Panc1 (cell line): ENCODE measurements at regions not wholly inside any gene's neighbourhood (a gene's known extent, or its start where the extent isn't known, plus 50 kb on each side); places are given as distances from the start of the nearest gene placed in this dataset.

Source experiments
- ATAC-seq: fragments of 200-7000 bp; cut with Tn5 transposase; 2 replicates; pipeline ENCODE4 v1.9.1; 2020; ENCODE audit warnings: mild to moderate bottlenecking, moderate library complexity
- BruUV-seq: library from RNA; stranded (reverse); fragments of 400-500 nt; replicated peaks from 2 replicates; lab custom pipeline; 2021; lab: Mats Ljungman, UMichigan
- CTCF ChIA-PET: fragments of 300-600 bp; sonication (Branson Sonifier 250); formaldehyde crosslinking; loops from one replicate; lab custom pipeline; 2022; ENCODE audit warnings: antibody characterized with exemption; lab: Charles Lee
- POLR2A ChIA-PET: fragments of 300-600 bp; sonication (Branson Sonifier 250); formaldehyde crosslinking; loops from one replicate; lab custom pipeline; 2022; ENCODE audit warnings: antibody characterized with exemption; lab: Charles Lee
- DNase-seq: peaks from one replicate; pipeline ENCODE4 v3.0.0-alpha.2; 2010; ENCODE audit warnings: low read depth, low spot score
- H3K27ac ChIP-seq: 2 replicates; pipeline ENCODE4 v1.5.1; 2011; ENCODE audit warnings: mild to moderate bottlenecking, low read length, inconsistent platforms
- H3K27me3 ChIP-seq: fragments of 200-500 bp; sonication (Bioruptor generic); 2 replicates; pipeline ENCODE4 v1.6.0; 2014; ENCODE audit warnings: low read length, inconsistent platforms; ENCODE audit not compliant: control insufficient read depth, insufficient read depth
- H3K36me3 ChIP-seq: fragments of 200-500 bp; sonication (Bioruptor generic); 2 replicates; pipeline ENCODE4 v1.5.1; 2014; ENCODE audit warnings: inconsistent platforms, mild to moderate bottlenecking, low read length, moderate library complexity; ENCODE audit not compliant: control insufficient read depth, insufficient read depth
- H3K4me1 ChIP-seq: 2 replicates; pipeline ENCODE4 v1.5.1; 2011; ENCODE audit warnings: inconsistent platforms, mild to moderate bottlenecking, low read length, moderate library complexity; ENCODE audit not compliant: control insufficient read depth, insufficient read depth
- H3K4me3 ChIP-seq, 2 experiments: 2 replicates each; pipeline ENCODE4 v1.5.1; 2011 to 2012; ENCODE audit warnings: low read depth in 2 of 2, low read length in 2 of 2, mild to moderate bottlenecking in 2 of 2, inconsistent platforms in 1 of 2, moderate library complexity in 1 of 2
- H3K9me3 ChIP-seq: fragments of 200-500 bp; sonication (Bioruptor generic); 2 replicates; pipeline ENCODE4 v1.5.1; 2014; ENCODE audit warnings: low read depth, mild to moderate bottlenecking, inconsistent platforms, low read length, moderate library complexity; ENCODE audit not compliant: control insufficient read depth, insufficient read depth
- CTCF ChIP-seq: fragments of 450-650 bp; IDR thresholded peaks from 2 replicates; pipeline ENCODE4 v1.5.1; 2017; ENCODE audit warnings: mild to moderate bottlenecking
- REST ChIP-seq, 2 experiments: IDR thresholded peaks; 2 replicates each; pipeline ENCODE4 v1.6.1; 2011 to 2012; ENCODE audit warnings: low read depth in 2 of 2, control low read depth in 1 of 2, low read length in 1 of 2, mild to moderate bottlenecking in 1 of 2, moderate library complexity in 1 of 2; ENCODE audit not compliant: insufficient read depth in 1 of 2
- SIN3A ChIP-seq: IDR thresholded peaks from 2 replicates; pipeline ENCODE4 v1.6.1; 2012; ENCODE audit warnings: low read depth, mild to moderate bottlenecking, low read length, moderate library complexity, borderline replicate concordance; ENCODE audit not compliant: insufficient read depth
- TCF7L2 ChIP-seq: IDR thresholded peaks from 2 replicates; pipeline ENCODE4 v1.6.1; 2011; ENCODE audit warnings: mild to moderate bottlenecking, low read depth, low read length, inconsistent platforms
- in situ Hi-C: cut with HindIII; loops from 2 replicates; pipeline ENCODE4 v1.10.0; 2016; ENCODE audit warnings: low sequenced_read_pairs, low pct_unique_long_range_greater_than_20kb
- intact Hi-C: fragments of 100-400 bp; cut with micrococcal nuclease; formaldehyde crosslinking; loops from one replicate; pipeline ENCODE4 v1.10.0; 2022; ENCODE audit not compliant: unreplicated experiment

DNA sequence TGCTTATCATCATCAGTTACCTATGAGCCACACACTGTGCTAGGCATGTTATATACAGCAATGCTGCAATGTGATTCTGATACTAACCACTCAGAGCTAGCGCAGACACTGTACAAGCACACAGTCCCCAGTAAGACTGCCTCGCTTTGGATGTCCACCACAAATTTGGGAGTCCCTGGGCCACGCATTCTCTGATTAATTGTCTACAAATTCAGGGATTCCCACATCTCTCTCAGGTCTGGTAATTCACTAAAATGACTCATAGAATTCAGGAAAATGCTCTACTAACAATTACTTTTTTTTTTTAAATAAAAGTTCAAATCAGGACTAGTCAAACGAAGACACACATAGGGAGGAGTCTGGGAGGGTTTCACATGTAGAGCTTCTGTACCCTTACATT is 652.1 kb upstream of the AADAT start:
- no peaks in the 10 kb centered on the region for H3K9me3 ChIP-seq
- in situ Hi-C loops = no loop called here
- intact Hi-C loops = no loop called here
- H3K4me1 ChIP-seq = no peaks in the 10 kb centered on the region
- H3K27ac ChIP-seq = no peak overlapping the region
- TF ChIP-seq CTCF (no peak), REST (IDR thresholded peaks at IDR 0.05; ENCODE audit: insufficient read depth in 1 of 2, low read depth in 2 of 2, low read length in 1 of 2) (no peak), SIN3A (no peak), TCF7L2 (no peak)
- no peaks in the 10 kb centered on the region for H3K36me3 ChIP-seq
- POLR2A ChIA-PET = no interaction called here
- DNase-seq = no peak
- H3K27me3 ChIP-seq = no peaks in the 10 kb centered on the region
- no peak for ATAC-seq
- no peak overlapping the region for H3K4me3 ChIP-seq
- CTCF ChIA-PET = no interaction called here
- BruUV-seq = no TSS peak

DNA sequence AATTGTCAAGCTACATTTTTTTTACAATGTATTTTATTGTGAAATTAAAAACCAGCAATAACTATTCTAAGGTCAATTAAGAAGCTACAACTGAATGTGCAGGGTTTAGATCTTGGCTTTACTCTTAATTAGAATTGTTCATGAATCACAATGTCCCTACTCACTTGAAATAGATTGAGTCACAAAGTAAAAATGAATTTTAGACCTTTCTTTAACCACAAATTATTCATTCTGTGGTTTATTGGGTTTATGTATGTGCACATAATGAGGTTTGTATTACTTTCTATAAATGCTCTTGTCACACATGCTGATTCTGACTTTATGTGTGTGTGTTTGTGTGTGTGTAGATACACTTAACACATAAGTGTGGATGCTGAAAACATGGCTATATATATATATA is 647.0 kb upstream of the AADAT start:
- H3K36me3 ChIP-seq = no peaks in the 10 kb centered on the region
- POLR2A ChIA-PET = no interaction called here
- no TSS peak for BruUV-seq
- no peaks in the 10 kb centered on the region for H3K4me1 ChIP-seq
- CTCF ChIA-PET = no interaction called here
- H3K9me3 ChIP-seq = no peaks in the 10 kb centered on the region
- in situ Hi-C loops (no loop called here), intact Hi-C loops (no loop called here)
- DNase-seq (no peak), ATAC-seq (no peak)
- no peak overlapping the region for H3K4me3 ChIP-seq
- TF ChIP-seq CTCF (no peak), SIN3A (no peak), TCF7L2 (no peak), REST (IDR thresholded peaks at IDR 0.05; ENCODE audit: insufficient read depth in 1 of 2, low read depth in 2 of 2, low read length in 1 of 2) (no peak)
- H3K27me3 ChIP-seq = no peaks in the 10 kb centered on the region
- H3K27ac ChIP-seq = no peak overlapping the region
